ENCODE measurements at regions not wholly inside any gene's neighbourhood (a gene's known extent, or its start where the extent isn't known, plus 50 kb on each side); places are given as distances from the start of the nearest gene placed in this dataset.

- Histone ChIP-seq H3K4me1 (ENCODE audit: control insufficient read depth, insufficient read depth, low read length) (no peaks in the 10 kb centered on the region), H3K27me3 (ENCODE audit: control insufficient read depth, insufficient read depth, low read length) (no peaks in the 10 kb centered on the region), H3K9me3 (ENCODE audit: control insufficient read depth, insufficient read depth, low read depth, low read length) (peaks cover under 1% of the 10 kb centered on the region; the same call in 1 of the 2 replicates), H3K27ac (ENCODE audit: low read length) (no peak overlapping the region), H3K4me3 (ENCODE audit: low read depth in 2 of 2, low read length in 2 of 2) (no peak overlapping the region), H3K36me3 (ENCODE audit: control insufficient read depth, insufficient read depth, low read length) (no peaks in the 10 kb centered on the region)
- BruUV-seq (replicated peaks), result no TSS peak
- no peak for DNase-seq (ENCODE audit: low read depth, low spot score)
- ATAC-seq, result no peak
- intact Hi-C loops (cut with micrococcal nuclease; ENCODE audit: unreplicated experiment), result no loop called here
- CTCF ChIA-PET, result interaction anchor here (0.6 kb wide), 1 partner anchor 25 kb away, joined by 5 read pairs; no protein-coding TSS in a partner anchor
- in situ Hi-C loops (cut with HindIII; ENCODE audit: low pct_unique_long_range_greater_than_20kb, low sequenced_read_pairs), result no loop called here
- POLR2A ChIA-PET, result no interaction called here
- TF ChIP-seq TCF7L2 (IDR thresholded peaks at IDR 0.05; ENCODE audit: low read depth, low read length), result no peak
- TF ChIP-seq SIN3A (IDR thresholded peaks at IDR 0.05; ENCODE audit: borderline replicate concordance, insufficient read depth, low read depth, low read length), result no peak
- no peak for TF ChIP-seq POLR2AphosphoS5 (IDR thresholded peaks at IDR 0.05; ENCODE audit: low read depth, low read length)
- no peak for TF ChIP-seq CTCF (IDR thresholded peaks at IDR 0.05)
- no peak for TF ChIP-seq REST (IDR thresholded peaks at IDR 0.05; ENCODE audit: insufficient read depth in 1 of 2, low read depth in 2 of 2, low read length in 1 of 2)
Measured at GRCh38 chr14:100010679-100011078, 54.5 kb upstream of the EVL start.

DNA sequence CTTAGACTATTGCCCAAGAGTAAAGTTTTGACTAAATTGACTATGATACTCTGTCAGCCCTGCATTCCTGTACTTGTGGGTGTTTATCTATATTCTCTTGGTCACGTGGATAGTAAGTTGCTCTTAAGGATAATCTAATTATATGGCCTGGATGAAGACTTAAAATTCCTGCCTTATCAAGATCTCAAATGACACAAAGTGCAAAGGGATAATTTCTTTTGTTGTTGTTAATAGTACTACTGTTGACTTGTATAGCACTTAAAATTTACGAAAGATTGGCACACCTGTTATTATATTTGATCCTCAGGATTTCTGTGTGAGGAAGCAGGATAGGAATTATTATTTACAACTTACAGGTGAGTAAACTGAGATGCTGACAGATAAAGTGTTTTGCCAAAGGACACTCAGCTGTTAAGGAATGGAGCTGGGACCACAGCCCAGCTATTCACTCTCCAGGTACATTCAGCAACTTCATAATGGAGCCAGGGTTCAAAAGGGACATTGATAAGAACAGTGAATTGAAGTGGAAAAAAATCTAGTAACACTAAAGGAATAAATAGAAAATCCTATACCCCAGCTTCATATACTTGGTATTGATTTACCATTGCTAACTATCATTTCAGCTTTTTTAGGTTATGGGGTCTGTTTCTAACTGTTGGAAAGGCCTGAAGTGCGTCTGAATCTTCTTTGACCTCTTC is 53.4 kb upstream of the EVL start:
- intact Hi-C loops (cut with micrococcal nuclease; ENCODE audit: unreplicated experiment), result no loop called here
- Histone ChIP-seq H3K27ac (ENCODE audit: low read length) (no peak overlapping the region), H3K27me3 (ENCODE audit: control insufficient read depth, insufficient read depth, low read length) (no peaks in the 10 kb centered on the region), H3K9me3 (ENCODE audit: control insufficient read depth, insufficient read depth, low read depth, low read length) (no peaks in the 10 kb centered on the region), H3K4me3 (ENCODE audit: low read depth in 2 of 2, low read length in 2 of 2) (no peak overlapping the region), H3K4me1 (ENCODE audit: control insufficient read depth, insufficient read depth, low read length) (no peaks in the 10 kb centered on the region), H3K36me3 (ENCODE audit: control insufficient read depth, insufficient read depth, low read length) (no peaks in the 10 kb centered on the region)
- TF ChIP-seq CTCF (IDR thresholded peaks at IDR 0.05) (no peak), SIN3A (IDR thresholded peaks at IDR 0.05; ENCODE audit: borderline replicate concordance, insufficient read depth, low read depth, low read length) (no peak), REST (IDR thresholded peaks at IDR 0.05; ENCODE audit: insufficient read depth in 1 of 2, low read depth in 2 of 2, low read length in 1 of 2) (no peak), POLR2AphosphoS5 (IDR thresholded peaks at IDR 0.05; ENCODE audit: low read depth, low read length) (no peak), TCF7L2 (IDR thresholded peaks at IDR 0.05; ENCODE audit: low read depth, low read length) (no peak)
- POLR2A ChIA-PET, result no interaction called here
- ATAC-seq, result no peak
- CTCF ChIA-PET, result no interaction called here
- DNase-seq (ENCODE audit: low read depth, low spot score), result no peak
- no TSS peak for BruUV-seq (replicated peaks)
- in situ Hi-C loops (cut with HindIII; ENCODE audit: low pct_unique_long_range_greater_than_20kb, low sequenced_read_pairs), result no loop called here
